Mesothelial cell of epicardium (in vitro differentiated cells): ENCODE measurements at regions not wholly inside any gene's neighbourhood (a gene's known extent, or its start where the extent isn't known, plus 50 kb on each side); places are given as distances from the start of the nearest gene placed in this dataset.

Experiments
- DNase-seq, 2 experiments: peaks; one replicate each; pipeline ENCODE4 v3.0.0; 2021; ENCODE audit warnings: low spot score in 2 of 2; ENCODE audit not compliant: unreplicated experiment in 2 of 2
- H3K27ac Mint-ChIP-seq: 2 replicates; pipeline ENCODE4 v1.8.0; 2021; ENCODE audit warnings: mixed read lengths
- H3K27me3 Mint-ChIP-seq: 2 replicates; pipeline ENCODE4 v1.8.0; 2021; ENCODE audit warnings: low read depth, mixed read lengths
- H3K36me3 Mint-ChIP-seq: 2 replicates; pipeline ENCODE4 v1.8.0; 2021; ENCODE audit warnings: mixed read lengths
- H3K4me1 Mint-ChIP-seq: 2 replicates; pipeline ENCODE4 v1.8.0; 2021; ENCODE audit warnings: mixed read lengths
- H3K4me3 Mint-ChIP-seq: 2 replicates; pipeline ENCODE4 v1.8.0; 2021; ENCODE audit warnings: mild to moderate bottlenecking, moderate library complexity, mixed read lengths
- H3K9me3 Mint-ChIP-seq: 2 replicates; pipeline ENCODE4 v1.8.0; 2021; ENCODE audit warnings: mixed read lengths
- TF ChIP-seq, protein P1 (sequence below): fragments of 200-600 bp; sonication (generic); IDR thresholded peaks from one replicate; pipeline ENCODE4 v1.5.0; 2021; ENCODE audit warnings: antibody characterized with exemption; ENCODE audit not compliant: unreplicated experiment

GRCh38 chr5:34544403-34544802, 111.7 kb upstream of the RAI14 start:
- TF ChIP-seq, protein P1, sequence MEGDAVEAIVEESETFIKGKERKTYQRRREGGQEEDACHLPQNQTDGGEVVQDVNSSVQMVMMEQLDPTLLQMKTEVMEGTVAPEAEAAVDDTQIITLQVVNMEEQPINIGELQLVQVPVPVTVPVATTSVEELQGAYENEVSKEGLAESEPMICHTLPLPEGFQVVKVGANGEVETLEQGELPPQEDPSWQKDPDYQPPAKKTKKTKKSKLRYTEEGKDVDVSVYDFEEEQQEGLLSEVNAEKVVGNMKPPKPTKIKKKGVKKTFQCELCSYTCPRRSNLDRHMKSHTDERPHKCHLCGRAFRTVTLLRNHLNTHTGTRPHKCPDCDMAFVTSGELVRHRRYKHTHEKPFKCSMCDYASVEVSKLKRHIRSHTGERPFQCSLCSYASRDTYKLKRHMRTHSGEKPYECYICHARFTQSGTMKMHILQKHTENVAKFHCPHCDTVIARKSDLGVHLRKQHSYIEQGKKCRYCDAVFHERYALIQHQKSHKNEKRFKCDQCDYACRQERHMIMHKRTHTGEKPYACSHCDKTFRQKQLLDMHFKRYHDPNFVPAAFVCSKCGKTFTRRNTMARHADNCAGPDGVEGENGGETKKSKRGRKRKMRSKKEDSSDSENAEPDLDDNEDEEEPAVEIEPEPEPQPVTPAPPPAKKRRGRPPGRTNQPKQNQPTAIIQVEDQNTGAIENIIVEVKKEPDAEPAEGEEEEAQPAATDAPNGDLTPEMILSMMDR = no peak
- Mint-ChIP-seq H3K4me1 (no peaks in the 10 kb centered on the region), H3K27me3 (no peaks in the 10 kb centered on the region), H3K9me3 (peaks cover 38% of the 10 kb centered on the region), H3K27ac (no peak overlapping the region), H3K36me3 (peaks cover 10% of the 10 kb centered on the region), H3K4me3 (no peak overlapping the region)
- no peak for DNase-seq

- H3K9me3 Mint-ChIP-seq = peaks cover 38% of the 10 kb centered on the region
- no peak overlapping the region for H3K27ac Mint-ChIP-seq
Observed at GRCh38 chr5:34545164-34545563, 111.0 kb upstream of the RAI14 start.

DNA sequence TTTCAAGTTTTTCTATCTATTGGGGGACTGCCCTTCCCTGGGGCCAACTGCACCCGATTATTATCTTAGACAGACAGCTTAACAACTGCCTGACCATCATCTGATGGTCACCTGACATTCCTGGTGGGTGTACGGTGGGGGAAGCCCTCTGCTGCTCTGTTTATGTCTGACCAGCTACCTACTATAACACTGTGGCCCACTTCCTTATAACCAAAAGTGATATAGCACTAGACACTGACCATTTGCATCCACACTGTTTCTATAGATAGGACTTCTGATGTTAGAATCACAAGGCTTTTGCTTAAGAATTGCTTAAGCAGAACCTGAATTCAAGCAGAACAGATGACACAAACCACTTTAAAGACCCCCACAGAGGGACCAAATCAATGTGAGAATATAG, 110.5 kb upstream of the RAI14 start:
- Mint-ChIP-seq H3K4me3 (no peak overlapping the region), H3K9me3 (peaks cover 38% of the 10 kb centered on the region), H3K27me3 (no peaks in the 10 kb centered on the region), H3K4me1 (no peaks in the 10 kb centered on the region), H3K27ac (no peak overlapping the region), H3K36me3 (peaks cover 10% of the 10 kb centered on the region)
- TF ChIP-seq, protein P1 = no peak
- DNase-seq = no peak

More at GRCh38 chr5:34545164-34545563, 111.0 kb upstream of the RAI14 start:
- Mint-ChIP-seq H3K4me1 (no peaks in the 10 kb centered on the region), H3K36me3 (peaks cover 10% of the 10 kb centered on the region), H3K4me3 (no peak overlapping the region), H3K27me3 (no peaks in the 10 kb centered on the region)
- DNase-seq = no peak
- TF ChIP-seq, protein P1 = no peak

GRCh38 chr5:34547300-34548085, 108.6 kb upstream of the RAI14 start:
- Mint-ChIP-seq H3K4me1 (no peaks in the 10 kb centered on the region), H3K36me3 (peaks cover 10% of the 10 kb centered on the region), H3K9me3 (peaks cover 38% of the 10 kb centered on the region), H3K4me3 (no peak overlapping the region), H3K27me3 (no peaks in the 10 kb centered on the region), H3K27ac (no peak overlapping the region)
- DNase-seq = no peak
- TF ChIP-seq, protein P1 = no peak

- Mint-ChIP-seq H3K4me1 (no peaks in the 10 kb centered on the region), H3K36me3 (peaks cover 10% of the 10 kb centered on the region), H3K27ac (no peak overlapping the region), H3K4me3 (no peak overlapping the region), H3K27me3 (no peaks in the 10 kb centered on the region), H3K9me3 (peaks cover 32% of the 10 kb centered on the region)
- no peak for DNase-seq
- TF ChIP-seq, protein P1 = no peak
Observed at GRCh38 chr5:34548086-34548403, 108.1 kb upstream of the RAI14 start.
